ENCODE measurements at regions not wholly inside any gene's neighbourhood (a gene's known extent, or its start where the extent isn't known, plus 50 kb on each side); places are given as distances from the start of the nearest gene placed in this dataset.

DNA sequence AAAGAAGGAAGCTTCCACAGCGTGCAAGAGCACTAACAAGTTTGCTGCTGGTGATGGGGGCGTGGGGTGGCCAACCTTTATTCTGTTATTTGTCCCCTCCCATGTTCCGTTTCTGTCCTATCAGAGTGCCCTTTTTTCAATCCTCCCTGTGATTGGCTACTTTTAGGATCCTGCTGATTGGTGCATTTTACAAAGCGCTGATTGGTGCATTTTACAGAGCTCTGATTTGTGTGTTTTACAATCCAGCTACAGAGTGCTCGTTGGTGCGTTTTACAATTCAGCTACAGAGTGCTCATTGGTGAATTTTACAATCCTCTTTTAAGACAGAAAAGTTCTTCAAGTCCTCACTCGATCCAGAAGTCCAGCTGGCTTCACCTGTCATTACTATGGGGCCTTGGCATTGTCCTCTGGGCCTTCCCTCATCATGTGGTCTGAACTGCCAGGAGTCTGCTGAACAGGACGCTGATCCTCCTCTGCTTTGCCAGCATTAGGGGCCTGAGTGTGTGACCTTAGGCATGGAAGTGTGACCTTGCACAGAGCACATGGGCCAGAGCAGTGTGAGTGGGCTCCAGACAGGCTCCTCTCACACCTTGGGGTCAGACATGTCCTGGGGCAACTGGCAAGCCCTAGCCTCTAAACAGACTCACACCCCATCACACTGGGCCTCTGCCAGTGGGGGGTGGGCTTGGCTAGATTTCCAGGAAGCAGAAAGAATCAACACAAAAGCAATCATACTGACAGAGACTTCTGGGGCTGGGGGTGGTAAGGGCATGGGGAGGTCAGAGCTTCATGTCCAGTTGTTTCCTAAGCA, 167.4 kb downstream of the PTPN20 start:
- no peak for DNase-seq

GRCh38 chr10:47079204-47079580, 168.0 kb downstream of the PTPN20 start:
- no peak for DNase-seq

DNA sequence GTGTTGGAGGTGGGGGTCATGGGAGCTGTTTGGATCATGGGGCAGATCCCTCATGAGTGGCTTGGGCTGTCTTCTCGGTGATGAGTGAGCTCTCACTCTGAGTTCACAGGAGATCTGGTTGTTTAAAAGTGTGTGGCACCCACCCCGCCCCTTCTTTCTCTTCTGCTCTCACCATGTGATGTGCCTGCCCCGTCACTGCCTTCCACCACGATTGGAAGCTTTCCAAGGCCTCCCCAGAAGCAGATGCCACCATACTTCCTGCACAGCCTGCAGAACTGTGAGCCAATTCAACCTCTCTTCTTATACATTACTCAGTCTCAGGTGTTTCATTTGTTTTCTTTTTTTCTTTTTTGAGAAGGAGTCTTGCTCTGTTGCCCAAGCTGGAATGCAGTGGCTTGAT, 170.0 kb downstream of the PTPN20 start:
- DNase-seq, result no peak

- DNase-seq, result no peak
Measured at GRCh38 chr10:47082055-47082784, 171.0 kb downstream of the PTPN20 start.

DNA sequence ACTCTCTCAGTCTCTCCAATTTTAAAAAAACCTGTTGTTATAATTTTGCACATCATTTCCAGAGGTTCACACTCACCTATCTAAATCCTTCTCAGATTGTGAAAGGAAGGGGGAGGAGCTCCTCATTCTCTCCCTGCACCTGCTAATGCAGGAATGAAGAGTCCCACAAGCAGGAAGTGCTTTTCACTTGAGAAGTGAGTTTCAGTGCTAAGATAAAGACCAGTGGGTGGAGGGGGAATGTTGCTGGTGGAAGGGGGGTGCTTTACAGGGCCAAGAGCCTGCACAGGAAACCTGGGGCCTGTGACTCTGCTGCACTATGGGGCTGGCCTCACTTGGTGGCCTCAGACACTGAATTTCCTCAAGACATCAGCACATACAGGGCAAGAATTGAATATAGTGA, 176.4 kb downstream of the PTPN20 start:
- DNase-seq, result no peak

DNA sequence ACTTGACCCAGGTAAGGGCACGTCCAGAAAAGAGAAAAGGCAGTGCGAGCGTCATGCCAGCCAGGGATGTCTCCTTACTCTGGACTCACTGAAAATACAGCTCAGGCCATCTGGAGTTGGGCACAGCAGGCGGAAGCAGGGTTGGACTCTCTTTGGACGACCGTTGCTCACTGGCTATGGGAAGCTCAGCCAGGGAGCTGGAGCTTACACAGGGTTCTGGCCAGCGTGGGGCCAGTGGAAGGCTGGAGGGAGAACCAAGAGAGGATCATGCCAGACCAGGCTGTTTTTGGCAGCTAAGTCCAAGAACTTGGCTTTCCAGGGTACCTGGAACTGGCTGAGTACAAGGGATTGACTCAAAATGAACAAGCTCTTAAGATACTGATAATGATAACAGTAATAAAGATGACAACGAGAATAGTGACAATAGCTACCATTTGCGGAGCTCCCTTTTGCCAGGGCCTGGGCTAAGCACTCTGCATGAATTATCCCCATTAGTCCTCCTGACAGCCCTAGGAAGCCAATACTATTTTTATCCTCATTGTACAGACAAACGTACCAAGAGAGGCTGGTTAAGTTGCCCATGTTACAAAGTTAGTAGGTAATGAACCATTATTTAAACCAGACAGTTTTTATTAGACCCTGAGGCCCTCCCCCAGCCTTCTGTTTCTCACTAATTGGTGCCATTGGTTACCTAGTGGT, 177.6 kb downstream of the PTPN20 start:
- DNase-seq, result no peak

- no peak for DNase-seq
Measured at GRCh38 chr10:47090042-47090441, 178.8 kb downstream of the PTPN20 start.

DNA sequence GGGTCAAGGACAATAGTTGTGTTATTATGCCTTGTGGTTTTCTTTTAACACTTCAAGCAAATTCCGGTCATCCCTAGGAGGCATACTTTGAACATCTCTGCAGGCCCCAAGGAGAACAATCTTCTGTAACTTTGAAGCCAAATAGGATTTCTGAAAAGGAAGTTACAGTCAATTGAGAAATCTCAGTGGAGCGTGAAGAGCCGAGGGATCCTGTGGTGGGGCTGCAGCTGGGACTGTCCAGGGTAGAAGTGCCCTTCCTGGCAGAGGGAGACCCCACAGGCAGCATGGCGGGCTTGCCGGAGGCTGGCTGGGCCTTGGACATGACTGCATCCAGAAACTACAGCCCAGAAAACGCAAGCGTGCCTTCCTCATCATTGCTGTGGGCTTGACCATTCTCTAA, 179.7 kb downstream of the PTPN20 start:
- DNase-seq, result no peak

DNA sequence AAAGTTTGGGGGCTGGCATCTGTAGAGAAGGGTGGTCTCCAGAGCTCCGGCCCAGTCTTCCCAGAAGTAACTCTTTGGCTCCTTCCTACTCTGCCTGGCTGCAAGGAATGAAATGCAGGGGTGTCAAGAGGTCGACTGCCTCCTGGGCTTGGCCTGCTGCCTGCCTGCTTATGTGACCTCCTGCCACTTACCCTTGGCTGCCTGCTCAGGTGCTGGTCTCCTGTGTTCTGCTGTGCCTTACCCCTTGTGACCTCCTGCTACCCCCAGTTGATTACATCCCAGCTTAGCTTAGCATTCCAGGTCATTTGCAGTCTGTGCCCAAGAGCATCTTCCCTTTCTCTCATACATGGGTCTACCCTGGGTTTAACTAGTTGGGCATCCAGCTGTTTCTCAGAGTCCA, 180.2 kb downstream of the PTPN20 start:
- DNase-seq, result no peak

DNA sequence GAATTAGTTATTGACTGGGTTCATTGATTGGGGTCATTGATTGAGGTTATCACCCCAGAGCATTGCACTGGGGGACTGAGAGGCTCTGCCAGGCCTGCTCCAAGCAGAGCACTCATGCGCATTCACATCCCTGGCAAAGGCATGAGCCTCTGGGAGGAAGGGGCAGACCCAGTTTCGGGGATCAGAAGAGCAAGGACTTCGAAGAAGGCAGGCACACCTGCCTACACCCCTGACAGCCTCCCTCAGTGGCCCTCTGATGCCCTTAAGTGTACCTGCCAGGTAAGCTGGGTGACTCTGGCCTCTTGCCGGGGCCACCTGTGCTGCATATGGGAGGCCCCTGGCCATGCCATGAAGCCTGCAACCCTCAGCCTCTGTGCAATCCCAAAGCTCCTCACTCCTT, 181.1 kb downstream of the PTPN20 start:
- DNase-seq, result no peak

DNA sequence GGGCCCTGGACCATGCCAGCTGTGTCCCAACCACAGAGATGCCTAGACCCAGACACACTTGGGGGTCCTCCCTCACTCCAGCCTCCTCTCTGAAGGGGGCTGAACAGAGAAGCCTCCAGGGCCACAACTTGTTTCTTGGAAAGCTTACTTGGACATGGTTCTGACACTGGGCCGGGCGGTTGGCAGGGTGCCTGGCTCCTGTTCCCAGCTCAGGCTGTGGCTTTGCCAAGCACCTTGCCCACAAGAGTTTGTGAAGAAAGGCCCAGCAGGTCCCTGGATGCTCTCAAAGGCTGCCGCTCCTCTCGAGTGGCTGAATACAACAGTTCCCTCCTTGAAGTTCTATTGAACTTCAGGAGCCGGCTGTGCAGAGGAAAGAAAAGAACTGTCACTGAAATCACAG, 181.6 kb downstream of the PTPN20 start:
- no peak for DNase-seq

DNA sequence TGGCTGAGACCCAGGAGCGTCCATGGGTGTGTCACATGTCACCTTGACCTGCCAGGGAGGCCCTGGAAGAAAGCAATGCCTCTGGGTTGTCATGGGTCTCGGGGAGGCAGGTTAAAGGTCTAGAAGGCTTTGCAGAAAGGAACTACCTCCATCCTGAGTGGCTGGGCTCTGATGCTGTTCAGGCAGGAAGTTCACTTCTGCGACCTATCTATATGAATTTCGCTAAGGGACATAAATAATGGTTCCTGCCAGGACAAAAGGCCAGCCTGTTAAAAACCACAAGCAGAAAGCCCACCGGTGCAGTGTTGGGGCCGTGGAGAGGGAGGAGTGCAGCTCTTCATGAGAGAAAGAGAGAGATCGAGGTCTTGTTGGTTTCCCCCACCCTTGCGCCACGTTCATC, 182.9 kb downstream of the PTPN20 start:
- DNase-seq, result no peak

DNA sequence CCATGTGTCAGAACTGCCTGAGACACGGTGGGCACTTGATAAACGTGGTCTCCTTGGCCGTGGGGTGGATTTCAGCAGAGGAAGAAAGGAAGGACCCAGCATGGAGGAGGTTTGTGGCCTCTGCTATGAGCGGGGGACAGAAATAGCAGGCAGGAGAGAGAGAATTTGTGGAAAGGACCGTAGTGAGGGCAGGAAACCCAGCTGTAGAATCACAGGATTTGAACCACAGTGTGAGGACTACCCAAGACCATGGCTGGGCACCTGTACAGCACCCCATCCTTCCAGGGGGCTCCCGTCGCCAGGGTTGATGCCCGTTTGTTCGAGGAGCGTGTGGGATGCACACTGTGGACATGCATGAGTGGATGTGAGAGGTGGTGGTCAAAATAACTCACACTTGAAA, 183.4 kb downstream of the PTPN20 start:
- DNase-seq, result no peak

GRCh38 chr10:47095211-47095610, 184.0 kb downstream of the PTPN20 start:
- DNase-seq, result no peak

DNA sequence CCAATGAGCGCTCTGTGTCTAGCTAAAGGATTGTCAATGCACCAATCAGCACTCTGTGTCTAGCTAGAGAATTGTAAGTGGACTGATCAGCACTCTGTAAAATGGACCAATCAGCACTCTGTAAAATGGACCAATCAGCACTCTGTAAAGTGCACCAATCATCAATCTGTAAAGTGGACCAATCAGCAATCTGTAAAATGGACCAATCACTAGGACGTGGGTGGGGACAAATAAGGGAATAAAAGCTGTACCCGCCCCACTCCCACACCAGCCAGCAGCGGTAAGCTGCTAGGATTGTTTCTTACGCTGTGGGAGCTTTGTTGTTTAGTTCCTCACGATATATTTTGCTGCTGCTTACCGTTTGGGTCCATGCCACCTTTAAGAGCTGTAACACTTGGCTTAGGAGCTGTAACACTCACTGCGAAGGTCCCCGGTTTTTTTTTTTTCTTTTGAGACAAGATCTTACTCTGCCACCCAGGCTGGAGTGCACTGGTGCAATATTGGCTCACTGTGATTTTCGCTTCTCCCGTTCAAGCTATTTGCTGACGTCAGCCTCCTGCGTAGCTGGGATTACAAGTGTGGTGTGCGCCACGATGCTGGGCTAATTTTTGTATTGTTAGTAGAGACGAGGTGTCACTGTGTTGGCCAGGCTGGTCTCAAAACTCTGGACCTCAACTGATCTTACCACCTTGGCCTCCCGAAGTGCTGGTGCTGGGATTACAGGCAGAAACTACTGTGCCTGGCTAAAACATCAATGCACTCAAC, 184.8 kb downstream of the PTPN20 start:
- no peak for DNase-seq

- no peak for DNase-seq
Measured at GRCh38 chr10:47098238-47098637, 187.0 kb downstream of the PTPN20 start.

- no peak for DNase-seq
Measured at GRCh38 chr10:47098964-47099363, 187.7 kb downstream of the PTPN20 start.

DNA sequence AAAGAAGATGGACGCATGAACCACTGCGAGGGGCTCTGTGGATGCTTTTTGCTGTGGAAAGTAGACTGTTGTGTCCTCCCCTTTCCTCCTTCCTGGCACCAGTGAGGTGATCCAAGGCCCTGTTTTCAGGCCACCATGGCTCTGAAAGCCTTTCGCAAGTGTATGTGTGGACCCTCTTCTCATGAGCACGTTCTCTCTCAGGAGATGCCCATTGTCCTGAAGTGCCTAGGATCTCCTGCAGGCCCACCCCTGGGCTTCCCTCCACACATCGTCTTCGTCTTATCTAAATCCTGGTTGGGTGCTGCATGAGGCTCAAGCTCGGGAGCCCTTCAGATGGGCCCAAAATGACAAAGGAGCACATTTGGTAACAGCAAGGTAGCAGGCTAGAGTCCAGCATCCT, 188.2 kb downstream of the PTPN20 start:
- no peak for DNase-seq

DNA sequence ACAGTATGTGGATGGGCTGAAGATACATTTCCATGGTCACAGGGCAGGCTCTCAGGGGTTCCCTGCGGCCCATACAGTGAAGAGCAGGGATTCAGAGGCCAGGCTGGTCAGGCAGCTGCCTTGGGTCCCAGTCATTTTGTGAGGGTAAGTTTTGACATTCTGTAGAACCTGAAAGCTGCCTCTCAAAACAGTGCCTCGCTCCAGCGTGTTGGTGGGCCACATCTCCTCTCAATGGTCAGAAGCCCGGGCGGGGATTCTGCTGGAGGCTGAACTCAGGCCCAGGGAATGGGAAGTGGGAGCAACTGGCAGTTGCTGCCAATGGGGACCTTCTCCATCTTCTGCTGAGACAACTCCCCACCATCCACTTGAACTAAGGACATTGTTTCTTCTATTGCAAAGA, 190.0 kb downstream of the PTPN20 start:
- no peak for DNase-seq

GRCh38 chr10:47101807-47102206, 190.6 kb downstream of the PTPN20 start:
- DNase-seq, result no peak

- DNase-seq, result no peak
Measured at GRCh38 chr10:47104151-47104605, 192.9 kb downstream of the PTPN20 start.

DNA sequence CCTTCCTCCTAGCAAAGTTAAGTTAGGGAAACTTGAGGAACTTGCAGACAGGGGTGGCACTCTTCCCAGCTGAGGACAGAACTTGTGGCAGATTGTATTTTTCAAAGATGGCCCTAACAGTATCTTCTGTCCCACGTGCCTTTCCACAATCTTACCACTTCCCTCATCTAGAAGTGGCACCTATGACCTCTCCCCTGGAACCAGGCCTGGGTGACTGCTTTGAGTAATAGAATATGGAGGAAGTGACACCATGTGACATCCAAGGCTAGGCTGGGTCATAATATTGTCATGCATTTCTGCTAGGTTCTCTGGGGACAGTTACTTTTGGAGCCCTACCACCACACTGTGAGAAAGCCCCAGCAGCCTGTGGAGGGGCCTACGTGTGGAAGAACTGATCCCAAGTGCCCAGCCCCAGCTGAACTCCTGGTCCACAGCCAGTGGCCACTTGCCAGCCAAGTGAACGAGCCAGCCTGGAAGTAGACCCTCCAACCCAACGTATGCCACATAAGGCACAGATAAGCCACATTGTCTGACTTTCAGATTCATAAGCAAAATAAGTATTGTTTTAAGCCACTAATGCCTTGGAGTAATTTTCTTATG, 193.7 kb downstream of the PTPN20 start:
- DNase-seq, result no peak

All from NCI-H446 treated with DMSO at 0.1 percent for 48 hours (cell line).